Left lung (tissue), 4 donors: ENCODE measurements at regions not wholly inside any gene's neighbourhood (a gene's known extent, or its start where the extent isn't known, plus 50 kb on each side); places are given as distances from the start of the nearest gene placed in this dataset.

ENCODE experiments used
- ATAC-seq: fragments of 200-7000 bp; cut with Tn5 transposase; one replicate; pipeline ENCODE4 v1.9.1; 2020; ENCODE audit warnings: moderate library complexity
- DNase-seq, 4 donors: peaks; one replicate each; pipeline ENCODE4 v3.0.0-alpha.2; 2013 to 2020
- H3K27ac ChIP-seq, 2 donors: fragments of 200-600 bp; sonication (generic) in 1 of 2; one replicate each; pipeline versions ENCODE4 v1.5.0 to v1.8.0; 2020 to 2021
- H3K27me3 ChIP-seq, 2 donors: fragments of 200-600 bp; sonication (generic) in 1 of 2; one replicate each; pipeline versions ENCODE4 v1.5.0 to v1.8.0; 2020 to 2021
- H3K36me3 ChIP-seq, 2 donors: fragments of 200-600 bp; sonication (generic) in 1 of 2; one replicate each; pipeline versions ENCODE4 v1.5.0 to v1.8.0; 2020 to 2021
- H3K4me1 ChIP-seq, 2 donors: fragments of 200-600 bp; one replicate each; pipeline ENCODE4 v1.8.0; 2021
- H3K4me3 ChIP-seq, 2 donors: fragments of 200-600 bp; sonication (generic) in 1 of 2; one replicate each; pipeline versions ENCODE4 v1.5.0 to v1.8.0; 2020 to 2021; ENCODE audit warnings: mild to moderate bottlenecking in 1 of 2
- H3K9me3 ChIP-seq, 2 donors: fragments of 200-600 bp; sonication (generic) in 1 of 2; one replicate each; pipeline versions ENCODE4 v1.5.0 to v1.8.0; 2020 to 2021
- CTCF ChIP-seq, 2 donors: fragments of 200-600 bp; sonication (generic) in 1 of 2; IDR thresholded peaks; one replicate each; pipeline versions ENCODE4 v1.5.0 to v1.8.0; 2021; ENCODE audit warnings: antibody characterized with exemption in 2 of 2
- intact Hi-C, 2 donors: fragments of 100-400 bp; cut with DNase I; formaldehyde crosslinking; loops; one replicate each; pipeline versions ENCODE4 v1.11.2 to v1.14.2; 2022
- donor health status: DM: no; HTN: yes; CAD: no.
- donor health status: DM: no; HTN: no; CAD: no.

- ATAC-seq, result peak; percentile 29
- intact Hi-C loops, result no loop called here
Measured at GRCh38 chr3:74537164-74537563, 77.3 kb downstream of the CNTN3 start.

GRCh38 chr3:74535281-74535680, 79.2 kb downstream of the CNTN3 start:
- intact Hi-C loops, result no loop called here
- TF ChIP-seq CTCF (IDR thresholded peaks at IDR 0.05), result no peak
- Histone ChIP-seq H3K27ac (no peak overlapping the region), H3K4me3 (no peak overlapping the region), H3K36me3 (no peaks in the 10 kb centered on the region), H3K4me1 (peaks cover 0 to 5% of the 10 kb centered on the region in 2 donors), H3K27me3 (no peaks in the 10 kb centered on the region), H3K9me3 (no peaks in the 10 kb centered on the region)
- no peak for ATAC-seq
- DNase-seq, result no peak

More at GRCh38 chr3:74537164-74537563, 77.3 kb downstream of the CNTN3 start:
- Histone ChIP-seq H3K4me3 (no peak overlapping the region), H3K36me3 (no peaks in the 10 kb centered on the region), H3K27ac (no peak overlapping the region), H3K27me3 (no peaks in the 10 kb centered on the region), H3K9me3 (no peaks in the 10 kb centered on the region), H3K4me1 (peaks cover 0 to 5% of the 10 kb centered on the region in 2 donors)
- no peak for TF ChIP-seq CTCF (IDR thresholded peaks at IDR 0.05)
- peak in 2 of 4 donors; percentile 12 to 57 for DNase-seq

GRCh38 chr3:74534611-74535010, 79.8 kb downstream of the CNTN3 start:
- Histone ChIP-seq H3K27ac (no peak overlapping the region), H3K9me3 (no peaks in the 10 kb centered on the region), H3K4me3 (no peak overlapping the region), H3K4me1 (no peaks in the 10 kb centered on the region), H3K27me3 (no peaks in the 10 kb centered on the region), H3K36me3 (no peaks in the 10 kb centered on the region)
- intact Hi-C loops, result no loop called here
- DNase-seq (no peak), ATAC-seq (no peak)
- TF ChIP-seq CTCF (IDR thresholded peaks at IDR 0.05), result no peak

- no peak for TF ChIP-seq CTCF (IDR thresholded peaks at IDR 0.05)
- H3K9me3 ChIP-seq, result no peaks in the 10 kb centered on the region
- no peaks in the 10 kb centered on the region for H3K27me3 ChIP-seq
- no peaks in the 10 kb centered on the region for H3K4me1 ChIP-seq
- no peak overlapping the region for H3K4me3 ChIP-seq
- no peaks in the 10 kb centered on the region for H3K36me3 ChIP-seq
- DNase-seq (no peak), ATAC-seq (no peak)
- intact Hi-C loops, result no loop called here
- no peak overlapping the region for H3K27ac ChIP-seq
Measured at GRCh38 chr3:74532446-74532845, 82.0 kb downstream of the CNTN3 start.

- H3K36me3 ChIP-seq, result no peaks in the 10 kb centered on the region
- no peak for TF ChIP-seq CTCF (IDR thresholded peaks at IDR 0.05)
- ATAC-seq (no peak), DNase-seq (no peak)
- H3K4me1 ChIP-seq, result no peaks in the 10 kb centered on the region
- no peak overlapping the region for H3K4me3 ChIP-seq
- intact Hi-C loops, result no loop called here
- no peak overlapping the region for H3K27ac ChIP-seq
- no peaks in the 10 kb centered on the region for H3K27me3 ChIP-seq
- H3K9me3 ChIP-seq, result no peaks in the 10 kb centered on the region
Measured at GRCh38 chr3:74531491-74531890, 83.0 kb downstream of the CNTN3 start.
